ENCODE measurements at regions not wholly inside any gene's neighbourhood (a gene's known extent, or its start where the extent isn't known, plus 50 kb on each side); places are given as distances from the start of the nearest gene placed in this dataset.

- peaks cover 16% of the 10 kb centered on the region for H3K27me3 ChIP-seq (ENCODE audit: control insufficient read depth, low read length)
- no peak overlapping the region for H3K27ac ChIP-seq (ENCODE audit: low read depth, low read length)
- H3K36me3 ChIP-seq (ENCODE audit: control insufficient read depth, low read length) = no peaks in the 10 kb centered on the region
- H3K9me3 ChIP-seq (ENCODE audit: control insufficient read depth, insufficient read depth, low read length) = no peaks in the 10 kb centered on the region
- H3K79me2 ChIP-seq (ENCODE audit: control insufficient read depth, low read length) = no peaks in the 10 kb centered on the region
- no peak for TF ChIP-seq CTCF (IDR thresholded peaks at IDR 0.05; ENCODE audit: low read depth, low read length, poor library complexity, severe bottlenecking)
- no peak for TF ChIP-seq EZH2phosphoT487 (IDR thresholded peaks at IDR 0.05; ENCODE audit: borderline replicate concordance, low read length)
- no peaks in the 10 kb centered on the region for H3K4me1 ChIP-seq (ENCODE audit: control insufficient read depth, low read length)
- H3K4me2 ChIP-seq (ENCODE audit: low read length) = no peak overlapping the region
- H3K4me3 ChIP-seq (ENCODE audit: low read length) = no peak overlapping the region
- H4K20me1 ChIP-seq (ENCODE audit: control insufficient read depth, insufficient read depth, low read depth, low read length) = no peaks in the 10 kb centered on the region
- H3K9me2 ChIP-seq (replicated peaks; ENCODE audit: control insufficient read depth, low read length) = no peaks in the 10 kb centered on the region
- no peaks in the 10 kb centered on the region for H3F3A ChIP-seq (ENCODE audit: control insufficient read depth, insufficient read depth)
These were observed 77.6 kb upstream of the ACP3 start for GRCh38 chr3:132239587-132239986.

GRCh38 chr3:132241776-132242514 lies 75.3 kb upstream of the ACP3 start:
- peaks cover 17% of the 10 kb centered on the region for H3K27me3 ChIP-seq (ENCODE audit: control insufficient read depth, low read length)
- no peaks in the 10 kb centered on the region for H3K4me1 ChIP-seq (ENCODE audit: control insufficient read depth, low read length)
- no peaks in the 10 kb centered on the region for H3K9me2 ChIP-seq (replicated peaks; ENCODE audit: control insufficient read depth, low read length)
- H3K27ac ChIP-seq (ENCODE audit: low read depth, low read length) = no peak overlapping the region
- no peak overlapping the region for H3K4me3 ChIP-seq (ENCODE audit: low read length)
- H3K9me3 ChIP-seq (ENCODE audit: control insufficient read depth, insufficient read depth, low read length) = no peaks in the 10 kb centered on the region
- no peaks in the 10 kb centered on the region for H3K79me2 ChIP-seq (ENCODE audit: control insufficient read depth, low read length)
- H3F3A ChIP-seq (ENCODE audit: control insufficient read depth, insufficient read depth) = no peaks in the 10 kb centered on the region
- TF ChIP-seq CTCF (IDR thresholded peaks at IDR 0.05; ENCODE audit: low read depth, low read length, poor library complexity, severe bottlenecking) = no peak
- no peak for TF ChIP-seq EZH2phosphoT487 (IDR thresholded peaks at IDR 0.05; ENCODE audit: borderline replicate concordance, low read length)
- H4K20me1 ChIP-seq (ENCODE audit: control insufficient read depth, insufficient read depth, low read depth, low read length) = no peaks in the 10 kb centered on the region
- H3K4me2 ChIP-seq (ENCODE audit: low read length) = no peak overlapping the region
- H3K36me3 ChIP-seq (ENCODE audit: control insufficient read depth, low read length) = no peaks in the 10 kb centered on the region

- H3K4me2 ChIP-seq (ENCODE audit: low read length) = no peak overlapping the region
- no peaks in the 10 kb centered on the region for H3K4me1 ChIP-seq (ENCODE audit: control insufficient read depth, low read length)
- no peak overlapping the region for H3K4me3 ChIP-seq (ENCODE audit: low read length)
- no peaks in the 10 kb centered on the region for H4K20me1 ChIP-seq (ENCODE audit: control insufficient read depth, insufficient read depth, low read depth, low read length)
- peaks cover 22% of the 10 kb centered on the region for H3K27me3 ChIP-seq (ENCODE audit: control insufficient read depth, low read length)
- no peaks in the 10 kb centered on the region for H3F3A ChIP-seq (ENCODE audit: control insufficient read depth, insufficient read depth)
- H3K9me3 ChIP-seq (ENCODE audit: control insufficient read depth, insufficient read depth, low read length) = no peaks in the 10 kb centered on the region
- TF ChIP-seq EZH2phosphoT487 (IDR thresholded peaks at IDR 0.05; ENCODE audit: borderline replicate concordance, low read length) (no peak), CTCF (IDR thresholded peaks at IDR 0.05; ENCODE audit: low read depth, low read length, poor library complexity, severe bottlenecking) (no peak)
- no peaks in the 10 kb centered on the region for H3K9me2 ChIP-seq (replicated peaks; ENCODE audit: control insufficient read depth, low read length)
- H3K27ac ChIP-seq (ENCODE audit: low read depth, low read length) = no peak overlapping the region
- H3K79me2 ChIP-seq (ENCODE audit: control insufficient read depth, low read length) = no peaks in the 10 kb centered on the region
- H3K36me3 ChIP-seq (ENCODE audit: control insufficient read depth, low read length) = no peaks in the 10 kb centered on the region
These were observed 74.4 kb upstream of the ACP3 start for GRCh38 chr3:132242790-132243189.

All from DOHH2 (cell line).